Astrocyte (in vitro differentiated cells and primary cell): ENCODE measurements at regions not wholly inside any gene's neighbourhood (a gene's known extent, or its start where the extent isn't known, plus 50 kb on each side); places are given as distances from the start of the nearest gene placed in this dataset.

Experiments used
- DNase-seq: peaks from one replicate; pipeline ENCODE4 v3.0.0-alpha.2; 2010; ENCODE audit warnings: low read depth
- FAIRE-seq: peaks from 2 replicates; lab custom pipeline; 2011; peaks lifted over from hg19 to GRCh38; lab: Jason Lieb, UNC
- H2AFZ ChIP-seq: 2 replicates; pipeline ENCODE4 v1.6.0; 2012; ENCODE audit warnings: low read depth, low read length, inconsistent platforms
- H3K27ac ChIP-seq: 2 replicates; pipeline ENCODE4 v1.5.1; 2011; ENCODE audit warnings: low read depth, low read length, inconsistent platforms
- H3K27me3 ChIP-seq: 2 replicates; pipeline ENCODE4 v1.6.0; 2011; ENCODE audit warnings: low read length, inconsistent platforms; ENCODE audit not compliant: insufficient read depth
- H3K36me3 ChIP-seq: 2 replicates; pipeline ENCODE4 v1.5.1; 2011; ENCODE audit warnings: low read length, inconsistent platforms; ENCODE audit not compliant: insufficient read depth
- H3K4me1 ChIP-seq: 2 replicates; pipeline ENCODE4 v1.5.1; 2011; ENCODE audit warnings: low read length, inconsistent platforms; ENCODE audit not compliant: insufficient read depth
- H3K4me2 ChIP-seq: 2 replicates; pipeline ENCODE4 v1.6.0; 2012; ENCODE audit warnings: low read length, inconsistent platforms
- H3K4me3 ChIP-seq: 2 replicates; pipeline ENCODE4 v1.5.1; 2011; ENCODE audit warnings: low read depth, mild to moderate bottlenecking, low read length, inconsistent platforms; ENCODE audit not compliant: insufficient read depth
- H3K79me2 ChIP-seq: 2 replicates; pipeline ENCODE4 v1.6.0; 2012; ENCODE audit warnings: mild to moderate bottlenecking, low read length, inconsistent platforms; ENCODE audit not compliant: insufficient read depth
- H3K9ac ChIP-seq: 2 replicates; pipeline ENCODE4 v1.6.0; 2012; ENCODE audit warnings: mild to moderate bottlenecking, low read length, inconsistent platforms
- H3K9me3 ChIP-seq: 2 replicates; pipeline ENCODE4 v1.5.1; 2012; ENCODE audit warnings: low read depth, mild to moderate bottlenecking, low read length, inconsistent platforms; ENCODE audit not compliant: insufficient read depth
- H4K20me1 ChIP-seq: 2 replicates; pipeline ENCODE4 v1.6.0; 2012; ENCODE audit warnings: low read length, inconsistent platforms; ENCODE audit not compliant: insufficient read depth
- H3K27ac Mint-ChIP-seq: one replicate; pipeline ENCODE4 v1.8.0; 2021; ENCODE audit warnings: mild to moderate bottlenecking, mixed read lengths; ENCODE audit not compliant: unreplicated experiment
- H3K27me3 Mint-ChIP-seq: one replicate; pipeline ENCODE4 v1.8.0; 2021; ENCODE audit warnings: low read depth, mixed read lengths; ENCODE audit not compliant: unreplicated experiment
- H3K36me3 Mint-ChIP-seq: one replicate; pipeline ENCODE4 v1.8.0; 2021; ENCODE audit warnings: low read depth, mixed read lengths; ENCODE audit not compliant: unreplicated experiment
- H3K4me1 Mint-ChIP-seq: one replicate; pipeline ENCODE4 v1.8.0; 2021; ENCODE audit warnings: low read depth, mixed read lengths; ENCODE audit not compliant: unreplicated experiment
- H3K4me3 Mint-ChIP-seq: one replicate; pipeline ENCODE4 v1.8.0; 2021; ENCODE audit warnings: mild to moderate bottlenecking, moderate library complexity, mixed read lengths; ENCODE audit not compliant: unreplicated experiment
- H3K9me3 Mint-ChIP-seq: one replicate; pipeline ENCODE4 v1.8.0; 2021; ENCODE audit warnings: mild to moderate bottlenecking, mixed read lengths; ENCODE audit not compliant: unreplicated experiment
- EZH2 ChIP-seq: IDR thresholded peaks from 2 replicates; pipeline ENCODE4 v1.6.1; 2012; ENCODE audit warnings: mild to moderate bottlenecking, low read length, inconsistent platforms; ENCODE audit not compliant: insufficient read depth
- TF ChIP-seq, protein P1 (sequence below): IDR thresholded peaks from 2 replicates; pipeline ENCODE4 v1.5.1; 2011; ENCODE audit warnings: low read depth, mild to moderate bottlenecking, inconsistent platforms, low read length, moderate library complexity; ENCODE audit not compliant: insufficient read depth

DNA sequence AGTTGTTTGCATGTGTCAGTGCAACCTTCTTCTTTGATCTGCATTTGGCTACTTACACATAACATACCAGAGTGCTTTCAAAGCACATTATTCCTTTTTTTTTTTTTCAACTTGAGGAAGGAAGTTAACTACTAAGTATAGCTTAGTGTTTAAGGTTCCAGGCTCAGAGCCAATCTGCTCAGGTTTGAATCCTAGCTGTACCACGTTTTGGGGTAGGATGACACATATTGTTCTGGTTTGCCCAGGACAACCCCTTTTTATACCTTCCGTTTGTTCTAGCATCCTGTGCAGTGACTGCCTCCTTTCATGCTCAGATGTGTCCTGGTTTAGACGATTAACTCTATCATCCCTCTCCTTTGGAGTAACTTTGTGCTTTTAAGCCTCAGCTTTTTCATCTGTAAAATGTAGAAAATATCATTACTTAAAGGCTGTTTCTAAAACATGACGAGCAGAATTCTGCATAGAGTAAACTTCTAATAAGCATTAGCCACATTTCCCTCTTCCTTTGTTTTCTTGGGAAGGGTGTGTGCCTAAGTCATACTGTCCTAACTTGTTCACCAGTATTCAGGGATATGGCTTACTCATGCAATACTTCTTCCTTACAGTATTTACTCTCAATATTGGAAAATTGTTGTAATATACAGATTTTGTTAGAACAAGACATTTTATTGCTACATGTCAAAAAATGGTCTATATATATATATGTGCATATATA is 281.3 kb downstream of the C4orf33 start:
- Histone ChIP-seq H3K36me3 (no peaks in the 10 kb centered on the region), H3K9ac (no peak overlapping the region), H3K9me3 (no peaks in the 10 kb centered on the region), H3K4me1 (no peaks in the 10 kb centered on the region), H4K20me1 (no peaks in the 10 kb centered on the region), H3K4me2 (no peak overlapping the region), H3K4me3 (no peak overlapping the region), H3K79me2 (no peaks in the 10 kb centered on the region), H3K27ac (no peak overlapping the region), H3K27me3 (no peaks in the 10 kb centered on the region), H2AFZ (no peak overlapping the region)
- no peak overlapping the region for H3K27ac Mint-ChIP-seq
- no peak for FAIRE-seq
- H3K36me3 Mint-ChIP-seq = no peaks in the 10 kb centered on the region
- H3K27me3 Mint-ChIP-seq = no peaks in the 10 kb centered on the region
- no peak overlapping the region for H3K4me3 Mint-ChIP-seq
- no peaks in the 10 kb centered on the region for H3K9me3 Mint-ChIP-seq
- H3K4me1 Mint-ChIP-seq = peaks cover 2% of the 10 kb centered on the region
- DNase-seq = no peak
- TF ChIP-seq, protein P1, sequence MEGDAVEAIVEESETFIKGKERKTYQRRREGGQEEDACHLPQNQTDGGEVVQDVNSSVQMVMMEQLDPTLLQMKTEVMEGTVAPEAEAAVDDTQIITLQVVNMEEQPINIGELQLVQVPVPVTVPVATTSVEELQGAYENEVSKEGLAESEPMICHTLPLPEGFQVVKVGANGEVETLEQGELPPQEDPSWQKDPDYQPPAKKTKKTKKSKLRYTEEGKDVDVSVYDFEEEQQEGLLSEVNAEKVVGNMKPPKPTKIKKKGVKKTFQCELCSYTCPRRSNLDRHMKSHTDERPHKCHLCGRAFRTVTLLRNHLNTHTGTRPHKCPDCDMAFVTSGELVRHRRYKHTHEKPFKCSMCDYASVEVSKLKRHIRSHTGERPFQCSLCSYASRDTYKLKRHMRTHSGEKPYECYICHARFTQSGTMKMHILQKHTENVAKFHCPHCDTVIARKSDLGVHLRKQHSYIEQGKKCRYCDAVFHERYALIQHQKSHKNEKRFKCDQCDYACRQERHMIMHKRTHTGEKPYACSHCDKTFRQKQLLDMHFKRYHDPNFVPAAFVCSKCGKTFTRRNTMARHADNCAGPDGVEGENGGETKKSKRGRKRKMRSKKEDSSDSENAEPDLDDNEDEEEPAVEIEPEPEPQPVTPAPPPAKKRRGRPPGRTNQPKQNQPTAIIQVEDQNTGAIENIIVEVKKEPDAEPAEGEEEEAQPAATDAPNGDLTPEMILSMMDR = no peak
- TF ChIP-seq EZH2 = no peak

- Histone ChIP-seq H3K4me3 (no peak overlapping the region), H3K36me3 (no peaks in the 10 kb centered on the region), H3K4me1 (no peaks in the 10 kb centered on the region), H2AFZ (no peak overlapping the region), H3K27ac (no peak overlapping the region), H3K4me2 (no peak overlapping the region), H3K79me2 (no peaks in the 10 kb centered on the region), H4K20me1 (no peaks in the 10 kb centered on the region), H3K9me3 (no peaks in the 10 kb centered on the region), H3K27me3 (no peaks in the 10 kb centered on the region), H3K9ac (no peak overlapping the region)
- FAIRE-seq = no peak
- H3K36me3 Mint-ChIP-seq = no peaks in the 10 kb centered on the region
- H3K4me1 Mint-ChIP-seq = peaks cover 2% of the 10 kb centered on the region
- DNase-seq = no peak
- no peak overlapping the region for H3K27ac Mint-ChIP-seq
- peaks cover 2% of the 10 kb centered on the region for H3K27me3 Mint-ChIP-seq
- TF ChIP-seq, protein P1 = no peak
- no peak for TF ChIP-seq EZH2
- no peaks in the 10 kb centered on the region for H3K9me3 Mint-ChIP-seq
- H3K4me3 Mint-ChIP-seq = no peak overlapping the region
These were observed 282.4 kb downstream of the C4orf33 start for GRCh38 chr4:129378364-129378763.

GRCh38 chr4:129379429-129379828 is 283.5 kb downstream of the C4orf33 start:
- Histone ChIP-seq H3K27ac (no peak overlapping the region), H4K20me1 (no peaks in the 10 kb centered on the region), H3K36me3 (no peaks in the 10 kb centered on the region), H3K79me2 (no peaks in the 10 kb centered on the region), H3K9me3 (no peaks in the 10 kb centered on the region), H3K4me3 (no peak overlapping the region), H3K4me2 (no peak overlapping the region), H3K9ac (no peak overlapping the region), H3K4me1 (no peaks in the 10 kb centered on the region), H3K27me3 (no peaks in the 10 kb centered on the region), H2AFZ (no peak overlapping the region)
- TF ChIP-seq, protein P1 = no peak
- TF ChIP-seq EZH2 = no peak
- H3K4me1 Mint-ChIP-seq = peaks cover 2% of the 10 kb centered on the region
- H3K27me3 Mint-ChIP-seq = peaks cover 2% of the 10 kb centered on the region
- no peak for DNase-seq
- H3K9me3 Mint-ChIP-seq = no peaks in the 10 kb centered on the region
- H3K4me3 Mint-ChIP-seq = no peak overlapping the region
- no peak for FAIRE-seq
- H3K36me3 Mint-ChIP-seq = no peaks in the 10 kb centered on the region
- H3K27ac Mint-ChIP-seq = no peak overlapping the region
